Mucosa of stomach (tissue), 1 donor: ENCODE measurements at regions not wholly inside any gene's neighbourhood (a gene's known extent, or its start where the extent isn't known, plus 50 kb on each side); places are given as distances from the start of the nearest gene placed in this dataset.
"Not testable (repeated sequence)": the region's sequence is repeated elsewhere in the genome, so short reads cannot be mapped to it uniquely, and the experiment has no call there.

Experiments used
- H3K27me3 ChIP-seq: one replicate; pipeline ENCODE4 v1.7.0; 2013; ENCODE audit warnings: mild to moderate bottlenecking, low read length; ENCODE audit not compliant: control insufficient read depth, insufficient read depth
- H3K36me3 ChIP-seq: one replicate; pipeline ENCODE4 v1.7.0; 2013; ENCODE audit warnings: low read length; ENCODE audit not compliant: control insufficient read depth, insufficient read depth
- H3K4me1 ChIP-seq: one replicate; pipeline ENCODE4 v1.7.0; 2013; ENCODE audit warnings: mild to moderate bottlenecking, low read length; ENCODE audit not compliant: control insufficient read depth, insufficient read depth
- H3K4me3 ChIP-seq: one replicate; pipeline ENCODE4 v1.7.0; 2013; ENCODE audit warnings: low read length
- H3K9ac ChIP-seq: one replicate; pipeline ENCODE4 v1.7.0; 2013; ENCODE audit warnings: mild to moderate bottlenecking, low read length, moderate library complexity
- H3K9me3 ChIP-seq: one replicate; pipeline ENCODE4 v1.7.0; 2013; ENCODE audit warnings: mild to moderate bottlenecking, low read length, moderate library complexity; ENCODE audit not compliant: control insufficient read depth
- donor health status: Pancreatic carcinoma.

DNA sequence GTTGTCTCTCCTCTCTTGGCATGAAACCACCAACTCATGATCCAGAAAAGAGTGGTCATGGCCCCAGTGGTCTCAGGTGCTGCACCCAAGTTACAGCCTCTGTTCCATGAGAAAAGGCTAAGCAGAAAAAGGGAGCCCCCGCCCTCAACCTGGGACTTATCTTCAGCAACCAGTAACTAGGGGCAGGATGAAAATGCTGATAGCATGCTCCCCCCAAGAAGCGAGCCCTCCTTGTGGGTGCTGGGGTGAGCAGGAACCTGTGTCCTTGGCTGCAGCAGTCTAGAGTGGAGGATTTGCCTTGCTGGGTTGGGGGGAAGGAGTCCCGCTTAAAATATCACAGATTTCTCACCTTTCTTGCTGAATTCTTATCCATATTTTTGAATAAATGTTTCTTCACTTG, 490.0 kb downstream of the SUCLG1 start:
- H3K27me3 ChIP-seq = no peaks in the 10 kb centered on the region
- H3K36me3 ChIP-seq = no peaks in the 10 kb centered on the region
- H3K9ac ChIP-seq = no peak overlapping the region
- no peak overlapping the region for H3K4me3 ChIP-seq
- no peaks in the 10 kb centered on the region for H3K9me3 ChIP-seq
- no peaks in the 10 kb centered on the region for H3K4me1 ChIP-seq

DNA sequence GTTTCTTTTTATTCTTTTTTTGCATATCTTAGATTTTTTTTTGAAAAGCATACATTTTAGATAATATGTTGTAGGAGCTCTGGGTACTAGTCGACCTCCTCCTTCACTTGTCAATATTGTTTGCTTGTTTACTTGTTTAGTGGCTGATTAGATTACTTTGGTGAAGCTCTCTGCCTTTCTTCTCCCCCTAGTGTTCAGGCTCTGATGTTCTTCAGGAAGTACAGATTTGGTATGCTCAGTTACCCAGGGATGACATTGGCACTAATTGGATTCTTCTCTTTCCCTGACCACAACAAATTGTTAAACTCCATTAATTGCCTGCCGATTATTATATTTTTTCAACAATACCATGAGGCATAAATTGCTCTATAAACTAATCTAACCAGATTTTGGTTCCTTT, 491.2 kb downstream of the SUCLG1 start:
- Histone ChIP-seq H3K9me3 (no peaks in the 10 kb centered on the region), H3K36me3 (no peaks in the 10 kb centered on the region), H3K4me1 (no peaks in the 10 kb centered on the region), H3K4me3 (no peak overlapping the region), H3K27me3 (no peaks in the 10 kb centered on the region), H3K9ac (no peak overlapping the region)

DNA sequence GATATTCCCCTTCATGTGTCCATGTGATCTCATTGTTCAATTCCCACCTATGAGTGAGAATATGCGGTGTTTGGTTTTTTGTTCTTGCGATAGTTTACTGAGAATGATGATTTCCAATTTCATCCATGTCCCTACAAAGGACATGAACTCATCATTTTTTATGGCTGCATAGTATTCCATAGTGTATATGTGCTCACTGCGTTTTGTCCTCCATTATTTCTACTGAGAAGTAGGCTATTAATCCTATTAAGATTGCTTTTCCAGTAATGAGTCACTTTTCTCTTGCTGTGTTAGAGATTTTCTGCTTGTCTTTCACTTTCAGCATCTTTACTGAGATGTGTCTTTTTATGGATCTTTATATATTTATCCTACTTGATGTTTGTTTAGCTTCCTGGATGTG, 492.1 kb downstream of the SUCLG1 start:
- not testable (repeated sequence) for H3K4me3 ChIP-seq, H3K9ac ChIP-seq, H3K27me3 ChIP-seq

DNA sequence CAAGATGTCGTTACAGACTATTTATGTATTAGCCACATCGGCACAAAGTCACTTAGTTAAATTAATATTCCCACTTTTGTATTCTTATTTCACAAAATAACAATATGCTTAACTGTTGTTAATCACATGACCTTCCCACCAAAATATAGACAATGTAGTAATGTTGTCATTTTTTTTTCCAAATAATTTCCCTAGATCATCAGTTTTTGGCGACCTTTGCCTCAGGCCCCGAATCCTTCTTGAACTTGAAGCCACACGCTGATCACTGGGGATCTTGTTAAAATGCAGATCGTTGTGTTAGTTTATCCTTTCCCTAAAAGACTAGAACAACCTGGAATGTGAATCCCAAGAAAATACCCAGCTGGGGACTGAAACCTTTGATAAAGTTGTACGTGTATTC, 497.6 kb downstream of the SUCLG1 start:
- H3K4me3 ChIP-seq = no peak overlapping the region
- H3K9ac ChIP-seq = no peak overlapping the region
- H3K27me3 ChIP-seq = no peaks in the 10 kb centered on the region
- H3K36me3 ChIP-seq = no peaks in the 10 kb centered on the region
- H3K4me1 ChIP-seq = no peaks in the 10 kb centered on the region
- no peaks in the 10 kb centered on the region for H3K9me3 ChIP-seq

More for the DNA sequence above, 492.1 kb downstream of the SUCLG1 start:
- not testable (repeated sequence) for H3K9me3 ChIP-seq, H3K36me3 ChIP-seq, H3K4me1 ChIP-seq

DNA sequence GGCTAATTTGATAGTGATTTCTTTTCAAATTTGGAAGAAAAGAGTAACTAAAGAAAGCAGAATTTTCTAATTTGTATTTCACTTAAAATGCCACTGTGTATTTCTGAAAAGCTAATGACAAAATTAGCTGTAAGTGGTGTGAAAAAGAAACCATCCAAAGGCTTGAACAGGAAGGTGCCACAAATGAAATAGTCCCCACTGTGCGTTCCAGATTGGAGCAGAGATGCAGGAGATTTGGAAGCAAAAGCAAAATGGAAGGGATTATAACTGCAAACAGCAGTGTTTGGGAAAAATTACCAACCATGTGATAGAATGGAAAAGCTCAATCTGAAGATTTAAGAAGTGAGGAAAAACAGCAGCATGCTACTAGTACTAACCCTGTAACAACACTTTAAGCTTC, 498.7 kb downstream of the SUCLG1 start:
- Histone ChIP-seq H3K36me3 (no peaks in the 10 kb centered on the region), H3K27me3 (no peaks in the 10 kb centered on the region), H3K9ac (no peak overlapping the region), H3K4me1 (no peaks in the 10 kb centered on the region), H3K9me3 (no peaks in the 10 kb centered on the region), H3K4me3 (no peak overlapping the region)

DNA sequence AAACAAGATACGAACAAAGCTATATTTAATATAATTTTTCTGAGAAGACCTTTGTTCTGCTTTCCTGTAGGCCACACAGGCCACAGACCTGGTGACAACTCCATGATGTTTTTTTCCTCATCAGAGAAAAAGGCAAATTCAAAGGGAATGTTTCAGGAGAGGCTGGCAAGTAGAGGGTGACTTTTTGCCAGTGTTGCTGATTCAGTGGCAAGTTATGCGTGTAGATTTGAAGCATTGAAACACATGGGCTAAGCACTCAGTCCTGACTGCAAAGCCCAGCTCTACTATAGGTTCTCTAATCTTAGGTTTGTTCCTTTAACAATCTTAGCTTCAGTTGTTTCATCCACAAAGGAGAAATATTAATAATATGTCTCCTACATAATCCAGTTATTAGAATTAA, 499.8 kb downstream of the SUCLG1 start:
- Histone ChIP-seq H3K4me1 (no peaks in the 10 kb centered on the region), H3K9me3 (no peaks in the 10 kb centered on the region), H3K9ac (no peak overlapping the region), H3K27me3 (no peaks in the 10 kb centered on the region), H3K4me3 (no peak overlapping the region), H3K36me3 (no peaks in the 10 kb centered on the region)

DNA sequence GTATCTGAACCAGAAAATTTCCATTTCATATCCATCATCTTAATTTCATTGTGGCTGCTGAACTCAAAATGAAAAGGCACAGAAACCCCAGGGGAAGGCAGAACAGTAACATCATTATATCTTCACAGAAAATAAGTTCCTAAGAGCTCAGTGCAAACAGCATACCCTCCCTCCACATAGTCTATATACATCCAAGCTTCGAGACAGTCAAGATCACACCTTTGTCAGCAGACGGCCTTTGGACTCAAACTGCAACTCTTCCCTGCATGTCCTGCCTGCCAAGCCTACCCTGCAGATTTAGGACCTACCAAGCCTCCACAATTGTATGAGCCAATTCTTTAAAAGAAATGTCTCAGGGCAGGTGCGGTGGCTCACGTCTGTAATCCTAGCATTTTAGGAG, 502.1 kb downstream of the SUCLG1 start:
- H3K4me1 ChIP-seq = no peaks in the 10 kb centered on the region
- no peak overlapping the region for H3K9ac ChIP-seq
- H3K27me3 ChIP-seq = no peaks in the 10 kb centered on the region
- H3K36me3 ChIP-seq = no peaks in the 10 kb centered on the region
- no peaks in the 10 kb centered on the region for H3K9me3 ChIP-seq
- H3K4me3 ChIP-seq = no peak overlapping the region

DNA sequence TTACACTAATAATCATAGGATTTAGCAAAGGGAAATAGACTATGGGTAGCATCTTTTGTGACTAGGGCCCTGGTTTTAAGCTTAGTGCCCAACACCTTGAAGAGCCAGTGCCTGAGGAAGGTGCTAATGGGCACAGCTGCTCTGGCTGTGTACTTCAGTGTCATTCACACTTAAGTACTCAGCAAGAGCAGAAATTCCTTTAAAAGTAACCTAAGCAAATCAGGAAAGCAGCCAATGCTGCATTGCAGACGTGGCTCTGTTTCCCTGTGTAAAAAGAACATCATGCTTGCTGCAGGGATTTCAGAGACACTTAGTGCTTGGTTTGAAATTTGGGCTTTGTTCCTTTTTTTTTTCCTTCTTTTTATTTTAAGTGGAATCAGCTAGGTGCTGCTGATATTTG, 505.4 kb downstream of the SUCLG1 start:
- Histone ChIP-seq H3K9me3 (no peaks in the 10 kb centered on the region), H3K4me3 (no peak overlapping the region), H3K4me1 (no peaks in the 10 kb centered on the region), H3K9ac (no peak overlapping the region), H3K27me3 (no peaks in the 10 kb centered on the region), H3K36me3 (no peaks in the 10 kb centered on the region)

DNA sequence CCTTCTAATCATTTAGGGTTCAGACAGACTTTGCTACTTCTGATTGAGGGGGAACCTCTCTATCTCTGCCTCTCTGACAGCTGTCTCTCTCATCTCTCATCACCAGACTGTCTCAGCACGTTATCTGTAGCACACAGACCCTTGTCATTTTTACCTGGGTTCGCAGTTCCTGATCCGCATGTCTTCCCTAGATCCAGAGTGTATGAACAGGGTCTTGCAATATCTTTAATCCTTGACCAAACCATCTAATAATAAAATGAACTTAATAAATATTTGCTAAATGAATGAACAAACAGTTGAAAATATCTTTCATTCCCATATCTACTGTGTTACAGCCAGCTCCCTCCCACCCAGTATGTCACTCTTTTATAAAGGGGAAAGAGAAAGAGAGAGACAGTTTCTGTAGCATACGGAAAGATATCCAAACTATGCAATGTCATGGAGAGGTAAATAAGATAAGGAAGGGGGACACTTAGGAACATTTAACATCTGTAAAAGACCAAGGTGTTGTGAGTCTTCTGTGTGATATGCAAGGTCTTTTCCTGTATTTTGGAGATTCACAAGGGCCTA, 507.6 kb downstream of the SUCLG1 start:
- Histone ChIP-seq H3K9me3 (no peaks in the 10 kb centered on the region), H3K4me1 (no peaks in the 10 kb centered on the region), H3K4me3 (no peak overlapping the region), H3K27me3 (no peaks in the 10 kb centered on the region), H3K9ac (no peak overlapping the region), H3K36me3 (no peaks in the 10 kb centered on the region)

DNA sequence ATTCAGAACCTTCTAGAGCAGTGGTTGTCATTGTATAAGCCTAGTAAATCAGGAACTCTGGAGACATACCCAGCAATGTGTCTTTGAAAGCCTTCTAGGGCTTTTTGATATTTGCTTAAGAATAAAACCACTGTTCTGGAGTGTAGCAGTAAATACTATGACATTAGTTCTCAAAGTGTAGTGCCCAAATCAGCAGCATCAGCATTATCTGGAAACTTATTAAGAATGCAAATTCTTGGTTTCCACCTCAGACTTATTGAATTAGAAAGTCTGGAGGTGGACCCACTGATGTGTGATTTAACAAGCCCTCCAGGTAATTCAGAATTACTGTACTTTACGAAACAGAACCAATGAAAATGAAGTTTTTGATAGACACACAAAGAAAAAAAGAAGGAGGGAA, 509.7 kb downstream of the SUCLG1 start:
- Histone ChIP-seq H3K27me3 (no peaks in the 10 kb centered on the region), H3K4me1 (no peaks in the 10 kb centered on the region), H3K9me3 (no peaks in the 10 kb centered on the region), H3K4me3 (no peak overlapping the region), H3K9ac (no peak overlapping the region), H3K36me3 (no peaks in the 10 kb centered on the region)

DNA sequence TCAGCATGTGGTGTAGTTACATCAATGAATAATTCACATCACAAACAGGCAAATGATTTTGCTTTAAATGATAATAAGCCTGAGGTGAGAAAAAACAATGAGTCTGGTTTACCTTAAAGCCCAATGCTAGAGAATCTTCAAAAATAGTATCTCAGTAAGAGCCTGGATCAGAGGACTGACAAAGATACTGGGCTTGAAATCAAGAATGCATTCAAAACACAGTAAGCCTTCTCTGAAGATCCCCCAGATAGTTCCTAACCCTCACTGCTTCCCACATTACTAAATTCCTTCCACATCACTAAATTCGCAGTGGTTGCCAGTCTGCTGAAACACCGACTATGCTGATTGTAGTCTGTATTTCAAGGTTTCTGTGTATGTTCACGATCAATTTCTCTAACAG, 514.9 kb downstream of the SUCLG1 start:
- Histone ChIP-seq H3K4me1 (no peaks in the 10 kb centered on the region), H3K27me3 (no peaks in the 10 kb centered on the region), H3K4me3 (no peak overlapping the region), H3K9ac (no peak overlapping the region), H3K36me3 (no peaks in the 10 kb centered on the region), H3K9me3 (no peaks in the 10 kb centered on the region)

DNA sequence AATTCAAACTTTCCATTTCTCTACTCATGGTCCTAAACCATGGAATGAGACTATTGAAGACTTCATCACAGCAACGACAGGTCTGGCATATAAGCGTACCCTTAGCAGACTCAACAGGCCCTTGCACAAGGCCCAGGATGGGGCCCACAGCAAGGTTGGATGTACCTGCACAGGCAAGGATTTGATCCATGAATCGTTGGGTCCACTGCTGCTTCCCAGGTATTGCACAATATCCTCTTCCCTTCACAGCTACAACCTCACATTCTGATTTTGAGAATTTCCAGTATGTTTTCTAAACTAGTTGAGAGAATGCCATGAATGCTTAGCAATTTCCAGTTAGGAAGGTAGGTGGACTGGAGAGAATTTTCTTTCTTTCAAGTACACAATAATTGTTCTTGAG, 515.8 kb downstream of the SUCLG1 start:
- Histone ChIP-seq H3K4me3 (no peak overlapping the region), H3K27me3 (no peaks in the 10 kb centered on the region), H3K36me3 (no peaks in the 10 kb centered on the region), H3K9ac (no peak overlapping the region), H3K4me1 (no peaks in the 10 kb centered on the region), H3K9me3 (no peaks in the 10 kb centered on the region)

DNA sequence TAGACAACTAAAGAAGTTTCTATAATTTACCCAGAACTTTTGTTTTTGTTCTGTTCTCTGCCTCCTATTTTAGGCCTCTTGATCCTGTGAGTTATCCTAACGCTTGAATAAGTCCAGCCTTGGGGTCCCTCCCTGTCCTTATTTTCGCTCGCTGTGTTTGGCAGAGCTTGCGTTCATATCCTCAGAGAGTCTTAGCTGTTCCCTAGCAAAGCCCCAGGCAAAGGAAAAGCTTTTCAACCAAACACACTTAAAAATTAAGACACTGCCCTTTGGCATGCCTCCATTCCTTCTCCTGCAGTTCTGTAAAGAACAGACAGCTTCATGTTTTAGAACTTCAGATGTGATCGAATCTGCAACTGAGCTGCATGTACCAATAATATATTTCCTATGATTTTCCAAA, 517.2 kb downstream of the SUCLG1 start:
- Histone ChIP-seq H3K4me1 (no peaks in the 10 kb centered on the region), H3K36me3 (no peaks in the 10 kb centered on the region), H3K9ac (no peak overlapping the region), H3K4me3 (no peak overlapping the region), H3K9me3 (no peaks in the 10 kb centered on the region), H3K27me3 (no peaks in the 10 kb centered on the region)
